PC-9 (cell line): ENCODE measurements at regions not wholly inside any gene's neighbourhood (a gene's known extent, or its start where the extent isn't known, plus 50 kb on each side); places are given as distances from the start of the nearest gene placed in this dataset.

ENCODE experiments used
- CTCF ChIP-seq: fragments of 200-600 bp; sonication (generic); conservative IDR thresholded peaks from 2 replicates; pipeline ENCODE4 v1.6.1; 2017; ENCODE audit warnings: mixed run types, antibody characterized with exemption, mild to moderate bottlenecking, moderate library complexity
- EZH2 ChIP-seq: fragments of 200-600 bp; sonication (generic); IDR thresholded peaks from 2 replicates; pipeline ENCODE4 v1.8.0; 2017; ENCODE audit warnings: antibody characterized with exemption, low read depth

GRCh38 chr22:48091656-48092223, 1329.3 kb downstream of the TBC1D22A start:
- TF ChIP-seq CTCF (no peak), EZH2 (no peak)
